HUES48 (cell line): ENCODE measurements at regions not wholly inside any gene's neighbourhood (a gene's known extent, or its start where the extent isn't known, plus 50 kb on each side); places are given as distances from the start of the nearest gene placed in this dataset.

Source experiments
- H3K27ac ChIP-seq: one replicate; pipeline ENCODE4 v1.7.0; 2013; ENCODE audit warnings: low read depth, low read length, inconsistent platforms
- H3K27me3 ChIP-seq: 2 replicates; pipeline ENCODE4 v1.6.1; 2013; ENCODE audit warnings: mild to moderate bottlenecking, low read length; ENCODE audit not compliant: control insufficient read depth, insufficient read depth
- H3K36me3 ChIP-seq: 2 replicates; pipeline ENCODE4 v1.6.1; 2013; ENCODE audit warnings: low read length; ENCODE audit not compliant: control insufficient read depth, insufficient read depth
- H3K4me1 ChIP-seq: 2 replicates; pipeline ENCODE4 v1.6.1; 2013; ENCODE audit warnings: mild to moderate bottlenecking, low read length; ENCODE audit not compliant: control insufficient read depth, insufficient read depth
- H3K4me3 ChIP-seq: 2 replicates; pipeline ENCODE4 v1.5.1; 2013; ENCODE audit warnings: mild to moderate bottlenecking, low read depth, low read length
- H3K9ac ChIP-seq: 2 replicates; pipeline ENCODE4 v1.6.1; 2013; ENCODE audit warnings: mild to moderate bottlenecking, low read depth, low read length, moderate library complexity
- H3K9me3 ChIP-seq: 2 replicates; pipeline ENCODE4 v1.6.1; 2013; ENCODE audit warnings: low read length; ENCODE audit not compliant: control insufficient read depth, insufficient read depth

DNA sequence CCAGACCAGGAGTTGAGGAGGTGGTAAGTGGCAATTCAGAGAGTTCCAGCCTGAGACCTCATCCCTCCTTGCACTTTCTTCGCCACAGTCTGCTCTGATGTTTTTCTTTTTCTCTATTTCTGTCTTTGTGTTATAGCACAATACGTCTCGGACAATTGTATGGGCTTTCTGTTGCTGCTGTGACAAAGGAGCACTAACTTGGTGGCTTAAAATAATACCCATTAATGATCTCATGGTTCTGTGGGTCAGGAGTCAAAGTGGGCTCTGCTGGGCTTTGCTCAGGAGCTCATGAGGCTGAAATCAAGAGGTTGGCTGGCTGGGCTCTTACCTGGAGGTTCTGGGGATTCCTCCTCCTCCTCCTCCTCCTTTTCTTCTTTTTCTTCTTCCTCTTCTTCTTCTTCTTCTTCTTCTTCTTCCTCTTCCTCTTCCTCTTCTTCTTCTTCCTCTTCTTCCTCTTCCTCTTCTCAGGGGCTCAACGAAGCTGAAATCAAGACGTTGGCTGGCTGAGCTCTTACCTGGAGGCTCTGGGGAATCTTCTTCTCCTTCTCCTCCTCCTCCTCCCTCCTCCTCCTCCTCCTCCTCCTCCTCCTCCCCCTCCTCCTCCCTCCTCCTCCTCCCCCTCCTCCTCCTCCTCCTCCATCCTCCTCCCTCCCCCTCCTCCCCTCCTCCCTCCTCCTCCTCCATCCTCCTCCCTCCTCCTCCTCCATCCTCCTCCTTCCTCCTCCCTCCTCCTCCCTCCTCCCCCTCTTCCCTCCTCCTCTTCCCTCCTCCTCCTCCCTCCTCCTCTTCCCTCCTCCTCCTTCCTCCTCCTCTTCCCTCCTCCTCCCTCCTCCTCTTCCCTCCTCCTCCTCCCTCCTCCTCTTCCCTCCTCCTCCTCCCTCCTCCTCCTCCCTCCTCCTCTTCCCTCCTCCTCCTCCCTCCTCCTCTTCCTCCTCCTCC, 104.0 kb downstream of the GATA6 start:
- Histone ChIP-seq H3K27me3 (no peaks in the 10 kb centered on the region), H3K36me3 (no peaks in the 10 kb centered on the region), H3K27ac (no peak overlapping the region), H3K4me3 (no peak overlapping the region), H3K9ac (no peak overlapping the region), H3K4me1 (no peaks in the 10 kb centered on the region), H3K9me3 (no peaks in the 10 kb centered on the region)

DNA sequence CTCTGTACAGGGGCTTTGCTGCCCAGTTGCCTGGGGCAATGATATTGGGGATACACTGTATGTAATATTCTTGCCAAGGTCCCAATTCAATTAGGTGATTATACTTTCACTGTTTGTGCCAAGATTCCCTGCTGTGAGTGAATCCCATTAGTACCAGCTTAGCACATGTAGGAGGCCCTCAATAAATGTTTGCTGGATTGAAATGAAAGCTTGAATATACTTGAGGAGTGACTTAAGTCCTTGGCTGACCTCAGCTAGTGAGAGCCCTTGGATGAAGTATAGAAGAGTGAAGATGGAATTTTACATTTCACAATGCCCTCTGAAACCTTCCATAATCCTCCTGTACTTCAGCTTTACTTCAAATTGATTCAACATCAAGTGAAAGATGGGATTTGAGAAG, 102.9 kb downstream of the GATA6 start:
- Histone ChIP-seq H3K9me3 (no peaks in the 10 kb centered on the region), H3K4me3 (no peak overlapping the region), H3K27ac (no peak overlapping the region), H3K9ac (no peak overlapping the region), H3K27me3 (no peaks in the 10 kb centered on the region), H3K36me3 (no peaks in the 10 kb centered on the region), H3K4me1 (no peaks in the 10 kb centered on the region)

DNA sequence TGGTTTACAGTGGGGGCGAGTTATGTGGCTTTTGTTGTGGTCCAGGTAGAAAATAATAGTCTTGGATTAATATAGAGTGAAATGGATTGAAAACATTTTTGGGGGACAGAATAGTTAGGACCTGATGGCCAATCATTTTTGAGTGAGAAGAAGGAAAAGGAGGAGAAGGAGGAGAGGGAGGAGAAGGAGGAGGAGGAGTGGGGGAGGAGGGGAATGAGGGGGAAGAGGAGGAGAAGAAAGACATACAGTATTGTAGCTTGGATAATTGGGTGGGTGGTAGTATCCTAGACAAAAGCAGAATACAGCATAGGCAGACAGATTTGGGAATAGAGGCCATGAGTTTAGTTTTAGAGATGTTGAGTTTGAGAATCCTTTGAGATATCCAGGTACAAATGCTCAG, 101.6 kb downstream of the GATA6 start:
- Histone ChIP-seq H3K36me3 (no peaks in the 10 kb centered on the region), H3K27me3 (no peaks in the 10 kb centered on the region), H3K9ac (no peak overlapping the region), H3K4me1 (no peaks in the 10 kb centered on the region), H3K27ac (no peak overlapping the region), H3K9me3 (no peaks in the 10 kb centered on the region), H3K4me3 (no peak overlapping the region)

DNA sequence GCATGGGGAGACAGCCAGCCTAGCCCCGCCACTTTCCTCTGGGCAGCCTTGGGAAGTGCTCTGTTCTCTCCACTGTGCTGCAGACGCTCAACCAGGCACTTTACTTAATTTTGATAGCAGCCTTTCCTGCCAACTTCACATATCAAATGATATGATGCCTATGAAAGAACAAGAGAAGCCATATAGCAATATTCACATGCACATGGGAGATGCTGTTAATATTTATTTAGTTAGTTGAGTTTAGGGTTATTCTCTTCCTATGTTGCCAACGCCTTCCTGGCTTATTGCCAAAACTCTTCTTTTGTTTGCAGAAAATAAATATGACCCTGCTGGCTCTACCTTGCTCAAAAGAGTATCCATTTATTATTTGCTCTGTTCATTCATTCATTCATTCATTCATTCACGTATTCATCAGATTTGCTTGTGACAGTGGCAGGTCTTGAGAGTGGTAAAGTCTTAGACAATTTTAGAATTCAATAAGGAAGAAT, 99.3 kb downstream of the GATA6 start:
- H3K27me3 ChIP-seq: no peaks in the 10 kb centered on the region
- H3K4me3 ChIP-seq: no peak overlapping the region
- H3K36me3 ChIP-seq: no peaks in the 10 kb centered on the region
- no peaks in the 10 kb centered on the region for H3K9me3 ChIP-seq
- H3K4me1 ChIP-seq: no peaks in the 10 kb centered on the region
- H3K27ac ChIP-seq: no peak overlapping the region
- H3K9ac ChIP-seq: no peak overlapping the region

DNA sequence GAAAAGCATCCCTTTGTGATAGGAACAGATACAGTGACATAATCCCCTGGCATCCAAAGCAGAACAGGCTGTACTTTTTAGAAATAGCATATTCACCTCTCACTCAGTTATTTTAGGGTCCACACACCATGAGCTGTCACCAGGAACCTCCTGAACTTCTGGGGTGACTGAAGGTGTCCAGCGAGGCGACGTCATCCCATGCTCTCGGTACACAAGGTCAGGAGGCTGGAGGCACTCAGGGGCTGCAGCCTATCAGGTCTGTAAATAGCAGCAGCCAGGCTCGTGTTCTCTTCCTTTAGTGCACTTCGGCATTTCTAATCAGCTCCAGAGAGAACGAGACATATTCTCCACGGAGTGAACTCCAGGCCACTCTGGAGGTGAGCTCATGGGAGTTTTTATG, 98.3 kb downstream of the GATA6 start:
- H3K4me1 ChIP-seq: no peaks in the 10 kb centered on the region
- no peaks in the 10 kb centered on the region for H3K27me3 ChIP-seq

DNA sequence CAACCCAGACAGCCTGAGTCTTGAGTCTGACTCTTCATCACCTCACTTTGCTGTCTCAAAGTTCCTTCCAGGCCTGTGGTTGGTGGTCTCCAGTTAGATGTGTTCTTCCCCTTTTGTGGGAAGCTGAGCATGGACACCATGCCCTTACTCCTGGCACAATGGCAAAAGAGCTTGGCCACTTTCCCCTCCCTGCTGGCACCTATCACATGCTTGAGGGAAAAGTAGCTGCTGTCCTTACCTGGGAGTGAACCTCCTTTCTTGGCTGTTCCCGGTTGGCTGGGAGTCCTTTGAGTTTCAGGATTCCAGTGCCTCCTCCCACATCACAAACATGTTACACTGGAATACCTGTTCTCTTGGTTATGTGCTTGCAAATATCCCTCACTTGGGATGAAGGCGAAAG, 97.8 kb downstream of the GATA6 start:
- no peaks in the 10 kb centered on the region for H3K36me3 ChIP-seq
- no peaks in the 10 kb centered on the region for H3K9me3 ChIP-seq
- H3K4me3 ChIP-seq: no peak overlapping the region
- no peaks in the 10 kb centered on the region for H3K27me3 ChIP-seq
- no peak overlapping the region for H3K9ac ChIP-seq
- no peaks in the 10 kb centered on the region for H3K4me1 ChIP-seq
- H3K27ac ChIP-seq: no peak overlapping the region

More for the DNA sequence above, 98.3 kb downstream of the GATA6 start:
- Histone ChIP-seq H3K27ac (no peak overlapping the region), H3K36me3 (no peaks in the 10 kb centered on the region), H3K9ac (no peak overlapping the region), H3K4me3 (no peak overlapping the region), H3K9me3 (no peaks in the 10 kb centered on the region)

DNA sequence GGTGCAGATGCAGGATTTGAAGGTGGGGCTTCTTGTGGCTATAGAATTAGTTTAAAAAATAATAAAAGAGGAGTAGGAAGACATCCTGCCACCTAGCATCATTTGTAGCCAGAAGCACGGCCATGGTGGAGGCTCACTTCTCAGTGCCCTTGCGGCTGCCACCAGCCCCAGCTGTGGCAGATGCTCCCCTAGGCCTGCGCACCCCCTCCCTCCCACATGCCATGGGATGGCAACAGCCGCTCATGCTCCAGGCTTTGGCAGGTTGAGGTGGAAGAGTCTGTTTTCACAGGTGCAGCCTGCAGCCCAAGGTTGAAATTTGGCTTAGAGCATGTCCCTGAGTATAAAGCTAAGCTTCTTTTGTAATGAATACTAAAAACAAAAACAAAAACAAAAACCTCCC, 96.4 kb downstream of the GATA6 start:
- H3K27me3 ChIP-seq: no peaks in the 10 kb centered on the region
- no peak overlapping the region for H3K27ac ChIP-seq
- no peaks in the 10 kb centered on the region for H3K36me3 ChIP-seq
- no peaks in the 10 kb centered on the region for H3K9me3 ChIP-seq
- H3K4me1 ChIP-seq: no peaks in the 10 kb centered on the region
- H3K4me3 ChIP-seq: no peak overlapping the region
- no peak overlapping the region for H3K9ac ChIP-seq

DNA sequence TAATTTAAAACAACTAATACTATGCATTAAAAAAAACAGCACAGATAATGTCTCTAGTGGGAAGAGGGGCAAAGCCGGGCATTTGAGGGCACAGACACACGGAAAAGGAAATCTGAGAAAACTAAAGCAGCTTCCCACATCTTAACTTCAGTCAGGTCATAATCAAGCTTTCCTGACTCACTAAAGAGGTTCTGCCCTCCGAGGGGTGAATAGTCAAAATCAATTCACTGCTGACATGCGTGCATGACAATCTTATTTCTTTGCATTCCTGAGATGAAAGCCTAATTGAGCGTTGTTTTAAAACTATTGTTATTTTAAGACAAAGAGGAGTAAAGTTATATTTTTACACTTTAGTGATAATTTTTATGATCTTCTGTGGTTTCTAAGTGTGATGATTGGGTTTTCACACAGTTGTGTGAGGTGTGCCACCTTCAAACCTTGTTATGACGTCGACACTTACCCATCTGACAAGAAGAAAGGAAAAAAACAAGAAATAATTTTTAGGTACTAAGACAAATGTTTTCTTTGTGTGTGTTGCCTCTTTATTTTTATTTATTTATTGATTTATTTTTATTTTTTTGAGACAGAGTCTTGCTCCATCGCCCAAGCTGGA, 90.9 kb downstream of the GATA6 start:
- H3K9me3 ChIP-seq: no peaks in the 10 kb centered on the region
- H3K27ac ChIP-seq: no peak overlapping the region
- no peaks in the 10 kb centered on the region for H3K27me3 ChIP-seq
- H3K36me3 ChIP-seq: no peaks in the 10 kb centered on the region
- H3K4me3 ChIP-seq: no peak overlapping the region
- no peak overlapping the region for H3K9ac ChIP-seq
- H3K4me1 ChIP-seq: no peaks in the 10 kb centered on the region

DNA sequence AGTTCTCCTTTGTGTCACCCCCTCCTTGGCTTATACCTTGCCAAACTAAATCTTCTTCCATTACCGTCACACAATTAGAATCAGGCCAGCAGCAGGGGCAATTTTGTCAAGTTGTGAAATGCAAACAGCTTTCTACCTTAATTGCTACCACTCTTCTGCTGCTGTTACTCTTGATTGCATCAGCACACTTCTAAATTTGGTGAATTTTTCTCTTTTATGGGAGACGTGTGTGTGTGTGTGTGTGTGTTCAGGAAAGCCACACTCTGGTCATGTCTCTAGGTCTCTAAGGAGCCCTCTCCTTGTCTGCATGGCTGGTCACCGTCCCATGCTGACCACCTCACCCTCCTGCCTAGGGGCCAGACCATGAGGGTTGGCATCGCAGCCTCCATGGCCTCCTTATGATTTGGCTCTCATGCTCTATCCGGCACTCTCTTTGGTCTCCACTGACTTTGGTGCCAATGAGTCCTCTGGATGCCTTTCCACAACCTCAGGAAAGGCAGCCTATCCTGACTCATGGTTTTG, 87.7 kb downstream of the GATA6 start:
- Histone ChIP-seq H3K27ac (no peak overlapping the region), H3K4me3 (no peak overlapping the region), H3K36me3 (no peaks in the 10 kb centered on the region), H3K9me3 (no peaks in the 10 kb centered on the region), H3K9ac (no peak overlapping the region), H3K4me1 (no peaks in the 10 kb centered on the region), H3K27me3 (no peaks in the 10 kb centered on the region)

DNA sequence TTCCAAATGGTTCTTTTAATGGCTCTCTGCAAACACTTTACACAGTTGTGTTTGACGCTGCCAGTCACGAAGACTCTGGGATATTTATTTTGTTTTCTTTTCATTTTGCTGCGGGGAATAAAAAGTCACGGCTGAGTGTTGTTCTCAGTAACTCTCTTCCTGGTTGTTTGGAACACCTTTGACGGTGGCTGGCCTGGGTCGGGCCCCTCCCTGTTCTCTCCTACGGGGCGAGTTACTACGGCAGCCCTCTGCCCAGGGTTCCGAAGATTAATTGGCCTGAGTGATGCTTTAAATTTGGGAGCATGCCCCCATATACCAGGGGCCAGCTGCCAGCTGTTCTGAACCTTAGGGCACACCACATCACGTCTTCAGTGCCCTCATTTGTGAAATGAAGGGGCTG, 84.7 kb downstream of the GATA6 start:
- Histone ChIP-seq H3K9me3 (no peaks in the 10 kb centered on the region), H3K9ac (no peak overlapping the region), H3K27ac (no peak overlapping the region)

DNA sequence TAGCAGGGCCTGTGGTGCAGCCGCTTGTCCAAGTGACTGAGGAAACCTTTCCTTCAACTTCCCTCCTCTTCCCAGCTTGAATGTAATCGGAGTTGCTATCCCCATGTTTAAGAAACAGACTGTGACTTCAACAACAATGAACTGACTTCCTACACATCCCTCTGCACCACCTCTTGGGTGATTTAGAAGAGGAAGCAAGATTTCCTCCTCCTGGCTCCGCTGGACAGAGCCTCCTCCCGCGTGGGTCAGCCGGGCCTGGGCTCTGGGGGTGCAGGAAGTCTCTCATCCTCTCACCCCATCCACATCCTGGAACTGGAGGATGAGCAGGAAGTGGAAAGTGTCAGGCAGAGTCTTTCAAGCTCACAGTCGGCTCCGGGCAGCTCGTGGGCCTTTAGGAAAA, 84.3 kb downstream of the GATA6 start:
- Histone ChIP-seq H3K27ac (no peak overlapping the region), H3K27me3 (no peaks in the 10 kb centered on the region), H3K4me1 (no peaks in the 10 kb centered on the region), H3K4me3 (no peak overlapping the region), H3K36me3 (no peaks in the 10 kb centered on the region), H3K9ac (no peak overlapping the region), H3K9me3 (no peaks in the 10 kb centered on the region)

More for the DNA sequence above, 84.7 kb downstream of the GATA6 start:
- no peaks in the 10 kb centered on the region for H3K4me1 ChIP-seq
- no peaks in the 10 kb centered on the region for H3K36me3 ChIP-seq
- H3K4me3 ChIP-seq: no peak overlapping the region
- no peaks in the 10 kb centered on the region for H3K27me3 ChIP-seq
